Heart left ventricle (tissue), 13 donors: ENCODE measurements at regions not wholly inside any gene's neighbourhood (a gene's known extent, or its start where the extent isn't known, plus 50 kb on each side); places are given as distances from the start of the nearest gene placed in this dataset.

Source experiments
- CTCF ChIP-seq, 12 donors: fragments of 200-600 bp; sonication (generic) in 4 of 12; IDR thresholded peaks; one replicate each; pipeline versions ENCODE4 v1.5.0 to v1.8.0; 2018 to 2022; ENCODE audit warnings: antibody characterized with exemption in 12 of 12, mild to moderate bottlenecking in 5 of 12
- POLR2A ChIP-seq, 2 donors: fragments of 450-650 bp; IDR thresholded peaks; one replicate each; pipeline ENCODE4 v1.6.1; 2017; ENCODE audit warnings: antibody characterized with exemption in 2 of 2, mild to moderate bottlenecking in 2 of 2, moderate library complexity in 2 of 2
- donor health status: ischemic (EF 13 %, LVEDD 7.1; RV severe dilation, severe dysfunction).
- donor health status: DM: no; HTN: yes; CAD: no.
- donor health status: DM: no; HTN: no; CAD: no.
- donor health status: ischemic (EF 25% LVEDD 6.9; RV normal size, moderate dysfunction).
- donor health status: ischemic (EF 25% LVEDD 5.7; RV mildly dilated, moderate dysfunction).
- donor health status: ischemic (EF 35%, LVEDD 5.7; RV mildly dilated, moderate dysfunction).
- donor health status: nonischemic (EF 11% LVEDD 7.7; RV severe dilation, severe dysfunction).
- donor health status: DM: yes; HTN: yes; CAD: no.
- donor health status: PGD.
- donor health status: ischemic (EF 29% LVEDD 5.4; RV normal size, mild dysfunction).
- donor health status: nonischemic (EF 23%, LVEDD 6.1; RV moderate dilation, normal function).

GRCh38 chr7:159318682-159319351, 174.2 kb upstream of the VIPR2 start:
- no peak for TF ChIP-seq CTCF (IDR thresholded peaks at IDR 0.05)
- no peak for TF ChIP-seq POLR2A (IDR thresholded peaks at IDR 0.05)
